ENCODE measurements at regions not wholly inside any gene's neighbourhood (a gene's known extent, or its start where the extent isn't known, plus 50 kb on each side); places are given as distances from the start of the nearest gene placed in this dataset.

DNA sequence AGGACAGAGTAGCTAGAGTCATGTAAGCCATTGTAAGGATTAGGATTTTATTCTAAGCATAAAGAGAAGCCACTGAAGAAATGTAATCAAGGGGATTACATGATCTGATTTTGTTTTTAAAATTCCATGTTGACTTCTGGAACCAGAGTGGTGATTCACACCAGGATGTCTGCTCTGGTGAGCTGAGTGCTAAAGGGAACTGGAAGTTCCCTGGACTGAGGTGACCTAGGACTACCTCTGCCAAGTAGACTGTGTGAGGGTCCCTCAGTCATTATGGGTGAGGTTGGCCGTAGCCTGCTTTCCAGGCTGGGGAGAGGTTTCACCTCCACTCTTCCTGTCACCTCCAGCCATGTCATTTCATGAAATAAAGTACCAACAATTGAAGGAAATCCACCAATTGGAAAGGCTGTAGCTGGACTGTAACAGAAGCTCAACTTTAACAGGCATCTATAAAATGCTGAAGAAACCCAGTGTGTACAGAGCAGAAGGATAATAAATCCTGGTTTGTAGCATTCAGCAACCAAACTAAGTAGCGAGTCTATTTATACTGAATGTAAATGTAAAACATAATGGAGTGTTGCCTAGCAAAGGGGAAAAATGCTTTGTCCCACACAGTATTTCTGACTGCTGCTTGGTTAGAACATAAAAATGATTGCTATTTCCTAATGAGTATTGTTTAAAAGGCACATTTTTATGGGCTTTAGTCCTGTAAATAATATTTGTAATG, 507.4 kb upstream of the PKDCC start:
- FAIRE-seq (no peak), DNase-seq (ENCODE audit: low read depth) (no peak)
- H3K9me3 Mint-ChIP-seq (ENCODE audit: unreplicated experiment): no peaks in the 10 kb centered on the region
- Histone ChIP-seq H3K27me3 (ENCODE audit: insufficient read depth, low read length) (no peaks in the 10 kb centered on the region), H4K20me1 (ENCODE audit: insufficient read depth, low read length) (no peaks in the 10 kb centered on the region), H3K9me3 (ENCODE audit: insufficient read depth, low read depth, low read length) (no peaks in the 10 kb centered on the region), H3K4me1 (ENCODE audit: insufficient read depth, low read length) (no peaks in the 10 kb centered on the region), H3K27ac (ENCODE audit: low read depth, low read length) (no peak overlapping the region), H3K79me2 (ENCODE audit: insufficient read depth, low read length) (no peaks in the 10 kb centered on the region), H3K4me2 (ENCODE audit: low read length) (no peak overlapping the region), H2AFZ (ENCODE audit: low read depth, low read length) (no peak overlapping the region), H3K9ac (ENCODE audit: low read length) (no peak overlapping the region), H3K4me3 (ENCODE audit: insufficient read depth, low read depth, low read length) (no peak overlapping the region), H3K36me3 (ENCODE audit: insufficient read depth, low read length) (no peaks in the 10 kb centered on the region)
- H3K4me1 Mint-ChIP-seq (ENCODE audit: low read depth, unreplicated experiment): peaks cover 3% of the 10 kb centered on the region
- no peak overlapping the region for H3K27ac Mint-ChIP-seq (ENCODE audit: unreplicated experiment)
- no peak for TF ChIP-seq EZH2 (IDR thresholded peaks at IDR 0.05; ENCODE audit: insufficient read depth, low read length)
- TF ChIP-seq, protein P1, sequence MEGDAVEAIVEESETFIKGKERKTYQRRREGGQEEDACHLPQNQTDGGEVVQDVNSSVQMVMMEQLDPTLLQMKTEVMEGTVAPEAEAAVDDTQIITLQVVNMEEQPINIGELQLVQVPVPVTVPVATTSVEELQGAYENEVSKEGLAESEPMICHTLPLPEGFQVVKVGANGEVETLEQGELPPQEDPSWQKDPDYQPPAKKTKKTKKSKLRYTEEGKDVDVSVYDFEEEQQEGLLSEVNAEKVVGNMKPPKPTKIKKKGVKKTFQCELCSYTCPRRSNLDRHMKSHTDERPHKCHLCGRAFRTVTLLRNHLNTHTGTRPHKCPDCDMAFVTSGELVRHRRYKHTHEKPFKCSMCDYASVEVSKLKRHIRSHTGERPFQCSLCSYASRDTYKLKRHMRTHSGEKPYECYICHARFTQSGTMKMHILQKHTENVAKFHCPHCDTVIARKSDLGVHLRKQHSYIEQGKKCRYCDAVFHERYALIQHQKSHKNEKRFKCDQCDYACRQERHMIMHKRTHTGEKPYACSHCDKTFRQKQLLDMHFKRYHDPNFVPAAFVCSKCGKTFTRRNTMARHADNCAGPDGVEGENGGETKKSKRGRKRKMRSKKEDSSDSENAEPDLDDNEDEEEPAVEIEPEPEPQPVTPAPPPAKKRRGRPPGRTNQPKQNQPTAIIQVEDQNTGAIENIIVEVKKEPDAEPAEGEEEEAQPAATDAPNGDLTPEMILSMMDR (IDR thresholded peaks at IDR 0.05; ENCODE audit: insufficient read depth, low read depth, low read length): no peak
- H3K27me3 Mint-ChIP-seq (ENCODE audit: low read depth, unreplicated experiment): no peaks in the 10 kb centered on the region
- H3K36me3 Mint-ChIP-seq (ENCODE audit: low read depth, unreplicated experiment): no peaks in the 10 kb centered on the region
- H3K4me3 Mint-ChIP-seq (ENCODE audit: unreplicated experiment): no peak overlapping the region

DNA sequence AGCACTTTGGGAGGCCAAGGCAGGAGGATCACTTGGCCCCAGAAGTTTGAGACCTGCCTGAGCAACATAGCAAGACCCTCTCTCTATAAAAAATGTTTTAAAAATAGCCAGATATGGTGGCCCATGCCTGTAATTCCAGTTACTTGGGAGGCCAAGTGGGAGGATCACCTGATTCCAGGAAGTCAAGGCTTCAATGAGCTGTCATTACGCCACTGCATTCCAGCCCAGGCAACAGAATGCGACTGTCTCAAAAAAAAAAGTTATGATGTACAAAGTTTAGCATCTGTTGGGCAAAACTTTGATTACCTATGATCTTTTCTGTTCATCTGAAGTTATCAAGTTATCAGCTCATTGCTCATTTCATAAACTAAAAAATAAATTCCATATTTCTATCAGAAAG, 504.1 kb upstream of the PKDCC start:
- Mint-ChIP-seq H3K27me3 (ENCODE audit: low read depth, unreplicated experiment) (no peaks in the 10 kb centered on the region), H3K36me3 (ENCODE audit: low read depth, unreplicated experiment) (no peaks in the 10 kb centered on the region), H3K4me1 (ENCODE audit: low read depth, unreplicated experiment) (peaks cover 3% of the 10 kb centered on the region), H3K27ac (ENCODE audit: unreplicated experiment) (no peak overlapping the region), H3K9me3 (ENCODE audit: unreplicated experiment) (no peaks in the 10 kb centered on the region), H3K4me3 (ENCODE audit: unreplicated experiment) (no peak overlapping the region)
- no peak for DNase-seq (ENCODE audit: low read depth)
- H3K9me3 ChIP-seq (ENCODE audit: insufficient read depth, low read depth, low read length): no peaks in the 10 kb centered on the region
- H3K27ac ChIP-seq (ENCODE audit: low read depth, low read length): no peak overlapping the region
- no peak overlapping the region for H3K9ac ChIP-seq (ENCODE audit: low read length)
- H3K79me2 ChIP-seq (ENCODE audit: insufficient read depth, low read length): no peaks in the 10 kb centered on the region
- H3K4me2 ChIP-seq (ENCODE audit: low read length): no peak overlapping the region
- no peak for FAIRE-seq
- TF ChIP-seq, protein P1 (IDR thresholded peaks at IDR 0.05; ENCODE audit: insufficient read depth, low read depth, low read length): no peak
- no peak overlapping the region for H3K4me3 ChIP-seq (ENCODE audit: insufficient read depth, low read depth, low read length)
- no peak overlapping the region for H2AFZ ChIP-seq (ENCODE audit: low read depth, low read length)
- H3K4me1 ChIP-seq (ENCODE audit: insufficient read depth, low read length): no peaks in the 10 kb centered on the region
- H3K36me3 ChIP-seq (ENCODE audit: insufficient read depth, low read length): no peaks in the 10 kb centered on the region
- no peaks in the 10 kb centered on the region for H3K27me3 ChIP-seq (ENCODE audit: insufficient read depth, low read length)
- H4K20me1 ChIP-seq (ENCODE audit: insufficient read depth, low read length): no peaks in the 10 kb centered on the region

DNA sequence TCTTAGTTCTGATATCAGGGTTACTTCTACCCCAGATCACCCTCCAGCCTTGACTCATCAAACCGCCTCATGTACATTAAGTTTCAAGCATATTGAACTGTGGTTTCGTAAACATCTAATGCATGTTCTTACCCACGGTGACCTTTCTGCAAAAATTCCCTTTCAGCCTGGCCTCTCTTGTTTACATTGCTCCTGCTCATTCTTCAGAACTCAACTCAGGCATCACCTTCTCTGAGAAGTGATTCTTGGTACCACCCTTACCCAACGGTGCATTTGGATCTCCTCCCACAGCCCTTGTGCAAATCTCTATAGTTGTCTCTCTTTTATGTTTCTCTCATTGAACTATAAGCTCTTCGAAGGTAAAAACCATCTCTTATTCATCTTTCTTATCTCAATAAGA, 503.1 kb upstream of the PKDCC start:
- no peaks in the 10 kb centered on the region for H3K36me3 ChIP-seq (ENCODE audit: insufficient read depth, low read length)
- no peak for DNase-seq (ENCODE audit: low read depth)

More for the DNA sequence above, 503.1 kb upstream of the PKDCC start:
- Histone ChIP-seq H3K27me3 (ENCODE audit: insufficient read depth, low read length) (no peaks in the 10 kb centered on the region), H4K20me1 (ENCODE audit: insufficient read depth, low read length) (no peaks in the 10 kb centered on the region), H3K79me2 (ENCODE audit: insufficient read depth, low read length) (no peaks in the 10 kb centered on the region), H3K27ac (ENCODE audit: low read depth, low read length) (no peak overlapping the region), H3K4me3 (ENCODE audit: insufficient read depth, low read depth, low read length) (no peak overlapping the region), H2AFZ (ENCODE audit: low read depth, low read length) (no peak overlapping the region), H3K9me3 (ENCODE audit: insufficient read depth, low read depth, low read length) (no peaks in the 10 kb centered on the region), H3K4me2 (ENCODE audit: low read length) (no peak overlapping the region), H3K4me1 (ENCODE audit: insufficient read depth, low read length) (no peaks in the 10 kb centered on the region), H3K9ac (ENCODE audit: low read length) (no peak overlapping the region)
- Mint-ChIP-seq H3K4me3 (ENCODE audit: unreplicated experiment) (no peak overlapping the region), H3K27me3 (ENCODE audit: low read depth, unreplicated experiment) (no peaks in the 10 kb centered on the region), H3K9me3 (ENCODE audit: unreplicated experiment) (no peaks in the 10 kb centered on the region), H3K36me3 (ENCODE audit: low read depth, unreplicated experiment) (no peaks in the 10 kb centered on the region), H3K27ac (ENCODE audit: unreplicated experiment) (no peak overlapping the region), H3K4me1 (ENCODE audit: low read depth, unreplicated experiment) (peaks cover 3% of the 10 kb centered on the region)
- TF ChIP-seq, protein P1 (IDR thresholded peaks at IDR 0.05; ENCODE audit: insufficient read depth, low read depth, low read length): no peak
- TF ChIP-seq EZH2 (IDR thresholded peaks at IDR 0.05; ENCODE audit: insufficient read depth, low read length): no peak
- no peak for FAIRE-seq

Data from astrocyte (in vitro differentiated cells and primary cell).